ENCODE measurements at regions not wholly inside any gene's neighbourhood (a gene's known extent, or its start where the extent isn't known, plus 50 kb on each side); places are given as distances from the start of the nearest gene placed in this dataset.

DNA sequence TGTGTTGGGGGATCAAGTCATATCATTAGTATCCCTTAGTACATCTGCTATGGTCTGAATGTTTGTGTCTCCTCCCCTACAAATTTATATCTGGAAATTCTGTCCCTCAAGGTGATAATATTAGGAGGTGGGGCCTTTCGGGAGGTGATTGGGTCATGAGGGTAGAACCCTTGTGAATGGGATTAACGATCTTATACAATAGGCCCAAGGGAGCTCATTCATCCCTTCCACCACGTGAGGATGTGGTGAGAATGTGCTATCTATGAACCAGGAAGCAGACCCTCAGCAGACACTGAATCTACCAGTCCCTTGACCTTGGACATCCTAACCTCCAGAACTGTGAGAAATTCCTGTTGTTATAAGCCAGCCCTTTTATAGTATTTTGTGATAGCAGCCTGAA is 110.7 kb downstream of the PTCSC3 start:
- TF ChIP-seq, protein P1, sequence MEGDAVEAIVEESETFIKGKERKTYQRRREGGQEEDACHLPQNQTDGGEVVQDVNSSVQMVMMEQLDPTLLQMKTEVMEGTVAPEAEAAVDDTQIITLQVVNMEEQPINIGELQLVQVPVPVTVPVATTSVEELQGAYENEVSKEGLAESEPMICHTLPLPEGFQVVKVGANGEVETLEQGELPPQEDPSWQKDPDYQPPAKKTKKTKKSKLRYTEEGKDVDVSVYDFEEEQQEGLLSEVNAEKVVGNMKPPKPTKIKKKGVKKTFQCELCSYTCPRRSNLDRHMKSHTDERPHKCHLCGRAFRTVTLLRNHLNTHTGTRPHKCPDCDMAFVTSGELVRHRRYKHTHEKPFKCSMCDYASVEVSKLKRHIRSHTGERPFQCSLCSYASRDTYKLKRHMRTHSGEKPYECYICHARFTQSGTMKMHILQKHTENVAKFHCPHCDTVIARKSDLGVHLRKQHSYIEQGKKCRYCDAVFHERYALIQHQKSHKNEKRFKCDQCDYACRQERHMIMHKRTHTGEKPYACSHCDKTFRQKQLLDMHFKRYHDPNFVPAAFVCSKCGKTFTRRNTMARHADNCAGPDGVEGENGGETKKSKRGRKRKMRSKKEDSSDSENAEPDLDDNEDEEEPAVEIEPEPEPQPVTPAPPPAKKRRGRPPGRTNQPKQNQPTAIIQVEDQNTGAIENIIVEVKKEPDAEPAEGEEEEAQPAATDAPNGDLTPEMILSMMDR (IDR thresholded peaks at IDR 0.05), result no peak
- TF ChIP-seq POLR2A (IDR thresholded peaks at IDR 0.05), result no peak

Measured in lower leg skin (tissue), 3 donors.